Coronary artery (tissue), 2 donors: ENCODE measurements at regions not wholly inside any gene's neighbourhood (a gene's known extent, or its start where the extent isn't known, plus 50 kb on each side); places are given as distances from the start of the nearest gene placed in this dataset.

Source experiments
- DNase-seq: peaks from one replicate; pipeline ENCODE4 v3.0.0-alpha.2; 2017; ENCODE audit warnings: low spot score
- H3K27ac ChIP-seq, 2 donors: fragments of 200-600 bp; sonication (generic); one replicate each; pipeline ENCODE4 v1.5.1; 2016 to 2019
- H3K4me3 ChIP-seq: fragments of 200-600 bp; sonication (generic); 2 replicates; pipeline ENCODE4 v1.5.1; 2016; ENCODE audit warnings: mild to moderate bottlenecking, moderate library complexity
- TF ChIP-seq, protein P1 (sequence below): fragments of 200-600 bp; sonication (generic); IDR thresholded peaks from one replicate; pipeline ENCODE4 v1.5.1; 2019; ENCODE audit warnings: antibody characterized with exemption

DNA sequence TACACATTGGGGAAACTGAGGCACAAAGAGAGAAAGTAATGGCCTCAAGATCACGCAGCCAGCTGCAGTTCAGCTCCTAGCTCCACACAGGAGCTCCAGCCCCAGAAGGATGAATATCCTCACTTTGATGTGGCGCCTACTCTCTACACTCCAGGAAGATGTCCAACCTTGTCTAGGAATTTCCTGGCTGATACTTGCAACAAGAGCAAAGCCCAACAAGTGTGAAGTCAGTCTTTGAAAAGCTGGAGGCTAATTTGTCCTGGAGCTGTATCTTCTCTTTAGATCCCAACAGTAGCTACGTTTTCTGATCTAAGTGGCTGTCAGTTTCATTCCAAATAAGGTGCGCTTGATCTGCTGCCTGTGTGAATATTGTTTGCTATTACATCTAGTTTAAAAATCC, 344.9 kb downstream of the PTPRU start:
- no peak for DNase-seq
- no peak overlapping the region for H3K4me3 ChIP-seq
- H3K27ac ChIP-seq: no peak overlapping the region
- TF ChIP-seq, protein P1, sequence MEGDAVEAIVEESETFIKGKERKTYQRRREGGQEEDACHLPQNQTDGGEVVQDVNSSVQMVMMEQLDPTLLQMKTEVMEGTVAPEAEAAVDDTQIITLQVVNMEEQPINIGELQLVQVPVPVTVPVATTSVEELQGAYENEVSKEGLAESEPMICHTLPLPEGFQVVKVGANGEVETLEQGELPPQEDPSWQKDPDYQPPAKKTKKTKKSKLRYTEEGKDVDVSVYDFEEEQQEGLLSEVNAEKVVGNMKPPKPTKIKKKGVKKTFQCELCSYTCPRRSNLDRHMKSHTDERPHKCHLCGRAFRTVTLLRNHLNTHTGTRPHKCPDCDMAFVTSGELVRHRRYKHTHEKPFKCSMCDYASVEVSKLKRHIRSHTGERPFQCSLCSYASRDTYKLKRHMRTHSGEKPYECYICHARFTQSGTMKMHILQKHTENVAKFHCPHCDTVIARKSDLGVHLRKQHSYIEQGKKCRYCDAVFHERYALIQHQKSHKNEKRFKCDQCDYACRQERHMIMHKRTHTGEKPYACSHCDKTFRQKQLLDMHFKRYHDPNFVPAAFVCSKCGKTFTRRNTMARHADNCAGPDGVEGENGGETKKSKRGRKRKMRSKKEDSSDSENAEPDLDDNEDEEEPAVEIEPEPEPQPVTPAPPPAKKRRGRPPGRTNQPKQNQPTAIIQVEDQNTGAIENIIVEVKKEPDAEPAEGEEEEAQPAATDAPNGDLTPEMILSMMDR: no peak

DNA sequence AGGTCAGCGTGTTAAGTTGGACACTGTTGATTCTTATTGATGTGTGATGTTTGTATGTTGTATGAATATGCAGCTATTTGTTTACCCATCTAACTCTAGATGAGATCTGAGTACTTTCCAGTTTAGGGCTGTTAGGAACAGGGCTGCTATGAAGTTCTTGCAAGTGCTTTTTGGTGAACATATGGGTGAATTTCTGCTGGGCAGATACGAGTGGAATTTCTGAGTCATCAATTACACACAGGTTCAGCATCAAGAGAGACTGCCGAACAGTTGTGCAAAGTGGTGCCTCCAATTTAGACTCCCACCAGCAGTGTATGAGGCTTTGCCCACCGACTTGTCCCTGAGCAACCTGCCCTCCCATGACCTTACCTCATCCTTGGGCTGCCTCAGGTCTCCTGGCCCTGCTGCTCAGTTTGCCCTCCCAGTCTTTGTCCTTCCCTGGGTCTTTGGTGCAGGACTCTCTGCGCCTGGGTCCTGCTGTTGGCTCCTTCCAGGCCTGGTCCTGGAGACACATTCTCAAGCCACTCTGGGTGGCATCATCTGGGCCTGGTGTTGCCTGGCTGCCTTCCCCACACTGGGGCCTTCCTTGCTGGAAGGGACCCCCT, 343.6 kb downstream of the PTPRU start:
- no peak overlapping the region for H3K4me3 ChIP-seq
- DNase-seq: no peak
- no peak overlapping the region for H3K27ac ChIP-seq
- TF ChIP-seq, protein P1: no peak

DNA sequence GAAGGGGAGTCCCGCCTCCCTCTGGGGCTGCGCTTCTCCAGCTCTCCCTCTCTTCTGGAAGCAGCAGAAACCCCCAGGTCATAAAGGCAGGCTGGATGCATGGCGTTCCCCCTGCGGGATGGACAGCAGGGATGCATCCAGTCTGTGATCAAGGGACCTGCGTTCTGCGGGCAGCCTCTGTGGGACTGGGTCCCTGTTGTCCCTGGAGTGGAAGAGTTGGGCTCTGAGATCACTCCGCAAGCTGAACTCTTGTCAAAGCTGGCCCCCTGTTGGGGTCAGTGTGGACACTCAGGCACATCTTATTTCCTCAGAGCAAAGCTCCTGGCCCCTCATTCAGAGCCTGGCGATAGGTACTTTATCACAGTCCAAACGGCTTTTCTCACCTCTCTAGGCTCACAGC, 341.2 kb downstream of the PTPRU start:
- Histone ChIP-seq H3K27ac (no peak overlapping the region), H3K4me3 (no peak overlapping the region)
- no peak for DNase-seq
- TF ChIP-seq, protein P1: no peak

DNA sequence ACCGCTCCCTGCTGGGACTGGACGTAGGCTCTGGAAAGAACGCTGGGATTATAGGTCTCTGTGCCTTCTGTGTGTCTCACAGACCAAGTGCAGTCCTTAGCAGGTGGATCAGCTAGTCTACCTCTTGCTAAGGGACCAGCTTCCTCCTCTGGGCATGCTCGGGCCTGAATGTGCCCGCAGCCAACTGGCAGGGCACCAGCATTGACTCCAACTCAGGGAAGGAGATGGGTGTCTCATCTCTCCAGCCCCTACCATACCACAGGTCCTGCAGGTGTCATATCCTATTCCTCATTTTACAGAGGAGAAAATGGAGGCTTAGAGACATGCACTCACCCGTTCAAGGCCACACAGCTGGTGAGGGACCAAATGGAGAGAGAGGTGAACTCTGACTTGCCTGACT, 340.2 kb downstream of the PTPRU start:
- Histone ChIP-seq H3K27ac (no peak overlapping the region), H3K4me3 (no peak overlapping the region)
- TF ChIP-seq, protein P1: no peak
- DNase-seq: no peak

DNA sequence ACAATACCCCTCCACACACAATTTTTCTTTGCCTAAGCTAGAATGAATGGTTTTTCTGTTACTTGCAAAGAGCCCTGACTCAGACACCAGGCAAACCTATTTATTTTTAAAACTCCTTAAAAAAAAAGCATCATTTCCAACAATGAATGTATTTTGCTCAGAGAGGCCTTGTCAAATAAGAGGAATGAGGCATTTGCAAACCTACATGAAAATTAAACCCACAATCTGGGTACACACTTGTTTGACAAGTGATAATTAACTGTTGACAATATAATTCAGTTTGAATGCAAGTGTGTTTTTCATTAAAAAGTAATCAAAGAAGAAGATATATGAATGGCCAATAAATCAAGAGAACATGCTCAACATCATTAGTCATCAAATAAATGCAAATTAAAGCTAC, 339.5 kb downstream of the PTPRU start:
- TF ChIP-seq, protein P1: no peak
- DNase-seq: no peak
- H3K27ac ChIP-seq: no peak overlapping the region
- H3K4me3 ChIP-seq: no peak overlapping the region

DNA sequence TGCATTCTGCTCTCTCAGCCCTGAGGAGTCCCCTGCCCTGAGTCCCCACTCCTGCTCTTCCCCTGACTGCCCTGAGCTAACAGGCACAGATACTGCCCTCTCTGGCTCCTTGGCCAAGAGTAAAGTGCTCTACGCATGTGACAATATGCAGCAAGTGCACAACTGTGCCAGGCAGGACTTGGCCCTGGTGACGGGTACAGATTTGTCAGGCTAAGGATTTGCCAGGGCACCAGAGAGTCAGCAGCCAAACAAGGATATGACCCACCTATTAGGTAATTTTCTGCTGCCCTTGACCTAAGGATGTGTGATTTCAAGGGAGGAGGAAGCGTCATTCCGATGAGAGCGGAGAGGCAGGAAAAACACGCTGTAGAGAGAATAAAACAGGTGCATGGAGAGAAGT, 339.0 kb downstream of the PTPRU start:
- TF ChIP-seq, protein P1: no peak
- H3K27ac ChIP-seq: no peak overlapping the region
- DNase-seq: no peak
- no peak overlapping the region for H3K4me3 ChIP-seq

DNA sequence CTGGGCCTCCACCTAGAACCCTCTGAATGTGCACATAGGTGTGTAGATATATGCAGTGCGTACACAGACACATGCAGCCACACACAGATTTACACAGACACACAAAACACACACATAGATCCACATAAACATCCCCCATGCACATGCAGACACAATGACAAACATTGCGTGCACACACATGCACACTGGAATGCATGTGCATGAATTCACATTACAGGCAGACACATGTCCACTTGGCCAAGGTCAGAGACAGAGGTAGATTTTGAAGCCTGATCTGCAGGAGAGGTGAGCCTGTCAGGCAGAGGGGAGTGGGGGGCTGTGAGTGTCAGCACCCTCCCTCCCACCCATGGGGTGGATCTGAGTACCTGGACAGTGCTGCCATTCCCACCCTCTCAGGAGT, 338.5 kb downstream of the PTPRU start:
- H3K27ac ChIP-seq: no peak overlapping the region
- TF ChIP-seq, protein P1: no peak
- DNase-seq: peak; percentile 61

More for the DNA sequence above, 338.5 kb downstream of the PTPRU start:
- H3K4me3 ChIP-seq: no peak overlapping the region
